ENCODE measurements at regions not wholly inside any gene's neighbourhood (a gene's known extent, or its start where the extent isn't known, plus 50 kb on each side); places are given as distances from the start of the nearest gene placed in this dataset.

DNA sequence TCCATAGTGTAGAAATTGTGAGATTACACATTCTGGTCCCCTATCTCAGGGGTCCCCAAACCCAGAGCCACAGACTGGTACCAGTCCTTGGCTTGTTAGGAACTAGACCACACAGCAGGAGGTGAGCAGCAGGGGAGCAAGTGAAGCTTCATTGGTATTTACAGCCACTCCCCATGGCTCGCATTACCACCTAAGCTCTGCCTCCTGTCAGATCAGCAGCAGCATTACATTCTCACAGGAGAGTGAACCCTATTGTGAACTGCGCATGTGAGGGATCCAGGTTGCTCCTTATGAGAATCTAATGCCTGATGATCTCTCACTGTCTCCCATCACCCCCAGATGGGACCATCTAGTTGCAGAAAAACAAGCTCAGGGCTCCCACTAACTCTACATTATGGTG lies 229.7 kb upstream of the IRF2BP2 start:
- Histone ChIP-seq H3K27ac (ENCODE audit: low read length) (no peak overlapping the region), H3K79me2 (replicated peaks; ENCODE audit: insufficient read depth, low read length) (no peaks in the 10 kb centered on the region), H4K20me1 (ENCODE audit: insufficient read depth) (no peaks in the 10 kb centered on the region), H3K4me2 (ENCODE audit: low read length) (no peak overlapping the region), H3K9me3 (ENCODE audit: low read length) (no peaks in the 10 kb centered on the region), H3K4me3 (ENCODE audit: low read length) (no peak overlapping the region), H3K9me2 (ENCODE audit: insufficient read depth, low read length) (no peaks in the 10 kb centered on the region), H3F3A (ENCODE audit: insufficient read depth, low read length, poor library complexity, severe bottlenecking) (no peaks in the 10 kb centered on the region), H3K9ac (ENCODE audit: low read length) (no peak overlapping the region), H2AFZ (ENCODE audit: low read depth, low read length) (no peak overlapping the region), H3K36me3 (ENCODE audit: insufficient read depth, low read length) (no peaks in the 10 kb centered on the region), H3K27me3 (ENCODE audit: insufficient read depth, low read depth, low read length) (no peaks in the 10 kb centered on the region)
- TF ChIP-seq, protein P1, sequence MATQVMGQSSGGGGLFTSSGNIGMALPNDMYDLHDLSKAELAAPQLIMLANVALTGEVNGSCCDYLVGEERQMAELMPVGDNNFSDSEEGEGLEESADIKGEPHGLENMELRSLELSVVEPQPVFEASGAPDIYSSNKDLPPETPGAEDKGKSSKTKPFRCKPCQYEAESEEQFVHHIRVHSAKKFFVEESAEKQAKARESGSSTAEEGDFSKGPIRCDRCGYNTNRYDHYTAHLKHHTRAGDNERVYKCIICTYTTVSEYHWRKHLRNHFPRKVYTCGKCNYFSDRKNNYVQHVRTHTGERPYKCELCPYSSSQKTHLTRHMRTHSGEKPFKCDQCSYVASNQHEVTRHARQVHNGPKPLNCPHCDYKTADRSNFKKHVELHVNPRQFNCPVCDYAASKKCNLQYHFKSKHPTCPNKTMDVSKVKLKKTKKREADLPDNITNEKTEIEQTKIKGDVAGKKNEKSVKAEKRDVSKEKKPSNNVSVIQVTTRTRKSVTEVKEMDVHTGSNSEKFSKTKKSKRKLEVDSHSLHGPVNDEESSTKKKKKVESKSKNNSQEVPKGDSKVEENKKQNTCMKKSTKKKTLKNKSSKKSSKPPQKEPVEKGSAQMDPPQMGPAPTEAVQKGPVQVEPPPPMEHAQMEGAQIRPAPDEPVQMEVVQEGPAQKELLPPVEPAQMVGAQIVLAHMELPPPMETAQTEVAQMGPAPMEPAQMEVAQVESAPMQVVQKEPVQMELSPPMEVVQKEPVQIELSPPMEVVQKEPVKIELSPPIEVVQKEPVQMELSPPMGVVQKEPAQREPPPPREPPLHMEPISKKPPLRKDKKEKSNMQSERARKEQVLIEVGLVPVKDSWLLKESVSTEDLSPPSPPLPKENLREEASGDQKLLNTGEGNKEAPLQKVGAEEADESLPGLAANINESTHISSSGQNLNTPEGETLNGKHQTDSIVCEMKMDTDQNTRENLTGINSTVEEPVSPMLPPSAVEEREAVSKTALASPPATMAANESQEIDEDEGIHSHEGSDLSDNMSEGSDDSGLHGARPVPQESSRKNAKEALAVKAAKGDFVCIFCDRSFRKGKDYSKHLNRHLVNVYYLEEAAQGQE (IDR thresholded peaks at IDR 0.05; ENCODE audit: borderline replicate concordance): no peak
- TF ChIP-seq RAD21 (conservative IDR thresholded peaks at IDR 0.05) (no peak), POLR2AphosphoS5 (IDR thresholded peaks at IDR 0.05) (no peak), EP300 (conservative IDR thresholded peaks at IDR 0.05; ENCODE audit: poor library complexity, severe bottlenecking) (no peak), EZH2 (IDR thresholded peaks at IDR 0.05; ENCODE audit: borderline replicate concordance, insufficient read depth, low read length, poor library complexity, severe bottlenecking) (no peak)
- TF ChIP-seq, protein P2, sequence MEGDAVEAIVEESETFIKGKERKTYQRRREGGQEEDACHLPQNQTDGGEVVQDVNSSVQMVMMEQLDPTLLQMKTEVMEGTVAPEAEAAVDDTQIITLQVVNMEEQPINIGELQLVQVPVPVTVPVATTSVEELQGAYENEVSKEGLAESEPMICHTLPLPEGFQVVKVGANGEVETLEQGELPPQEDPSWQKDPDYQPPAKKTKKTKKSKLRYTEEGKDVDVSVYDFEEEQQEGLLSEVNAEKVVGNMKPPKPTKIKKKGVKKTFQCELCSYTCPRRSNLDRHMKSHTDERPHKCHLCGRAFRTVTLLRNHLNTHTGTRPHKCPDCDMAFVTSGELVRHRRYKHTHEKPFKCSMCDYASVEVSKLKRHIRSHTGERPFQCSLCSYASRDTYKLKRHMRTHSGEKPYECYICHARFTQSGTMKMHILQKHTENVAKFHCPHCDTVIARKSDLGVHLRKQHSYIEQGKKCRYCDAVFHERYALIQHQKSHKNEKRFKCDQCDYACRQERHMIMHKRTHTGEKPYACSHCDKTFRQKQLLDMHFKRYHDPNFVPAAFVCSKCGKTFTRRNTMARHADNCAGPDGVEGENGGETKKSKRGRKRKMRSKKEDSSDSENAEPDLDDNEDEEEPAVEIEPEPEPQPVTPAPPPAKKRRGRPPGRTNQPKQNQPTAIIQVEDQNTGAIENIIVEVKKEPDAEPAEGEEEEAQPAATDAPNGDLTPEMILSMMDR (IDR thresholded peaks at IDR 0.05; ENCODE audit: poor library complexity, severe bottlenecking): no peak

DNA sequence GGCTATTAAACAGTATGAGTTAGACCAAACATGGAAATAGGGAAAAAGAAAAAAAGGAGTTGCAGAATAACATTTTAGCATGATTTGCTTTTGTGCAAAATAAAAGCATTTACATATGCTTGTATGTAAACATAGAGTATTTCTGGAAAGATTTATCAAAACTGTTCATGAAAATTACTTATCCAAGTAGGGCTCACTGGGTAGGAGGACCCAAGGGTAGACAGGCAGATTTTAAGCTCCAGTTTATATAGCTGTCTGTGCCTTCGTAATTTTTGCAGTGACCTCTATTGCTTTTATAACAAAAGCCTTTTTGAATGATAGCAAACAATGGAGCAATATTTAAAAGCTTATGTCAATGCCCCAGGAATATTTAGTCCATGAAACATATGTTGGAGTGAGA lies 228.8 kb upstream of the IRF2BP2 start:
- H3K27ac ChIP-seq (ENCODE audit: low read length): no peak overlapping the region
- no peaks in the 10 kb centered on the region for H3K79me2 ChIP-seq (replicated peaks; ENCODE audit: insufficient read depth, low read length)
- TF ChIP-seq POLR2AphosphoS5 (IDR thresholded peaks at IDR 0.05) (no peak), SMC3 (conservative IDR thresholded peaks at IDR 0.05; ENCODE audit: poor library complexity) (no peak), TAF1 (IDR thresholded peaks at IDR 0.05; ENCODE audit: low read depth) (no peak), MXI1 (conservative IDR thresholded peaks at IDR 0.05; ENCODE audit: poor library complexity, severe bottlenecking) (no peak), EP300 (conservative IDR thresholded peaks at IDR 0.05; ENCODE audit: poor library complexity, severe bottlenecking) (no peak), RAD21 (conservative IDR thresholded peaks at IDR 0.05) (no peak), EZH2 (IDR thresholded peaks at IDR 0.05; ENCODE audit: borderline replicate concordance, insufficient read depth, low read length, poor library complexity, severe bottlenecking) (no peak)
- TF ChIP-seq, protein P2 (IDR thresholded peaks at IDR 0.05; ENCODE audit: poor library complexity, severe bottlenecking): no peak
- TF ChIP-seq, protein P1 (IDR thresholded peaks at IDR 0.05; ENCODE audit: borderline replicate concordance): no peak
- no peaks in the 10 kb centered on the region for H3F3A ChIP-seq (ENCODE audit: insufficient read depth, low read length, poor library complexity, severe bottlenecking)
- no peak overlapping the region for H3K4me3 ChIP-seq (ENCODE audit: low read length)
- H3K36me3 ChIP-seq (ENCODE audit: insufficient read depth, low read length): no peaks in the 10 kb centered on the region
- H3K9me3 ChIP-seq (ENCODE audit: low read length): no peaks in the 10 kb centered on the region
- no peaks in the 10 kb centered on the region for H4K20me1 ChIP-seq (ENCODE audit: insufficient read depth)
- H3K9me2 ChIP-seq (ENCODE audit: insufficient read depth, low read length): no peaks in the 10 kb centered on the region
- no peak overlapping the region for H2AFZ ChIP-seq (ENCODE audit: low read depth, low read length)
- H3K9ac ChIP-seq (ENCODE audit: low read length): no peak overlapping the region
- H3K27me3 ChIP-seq (ENCODE audit: insufficient read depth, low read depth, low read length): no peaks in the 10 kb centered on the region
- H3K4me2 ChIP-seq (ENCODE audit: low read length): no peak overlapping the region

Data from neural cell (in vitro differentiated cells).